Spleen (tissue), 3 donors: ENCODE measurements at regions not wholly inside any gene's neighbourhood (a gene's known extent, or its start where the extent isn't known, plus 50 kb on each side); places are given as distances from the start of the nearest gene placed in this dataset.

ENCODE experiments used
- POLR2A ChIP-seq, 3 donors: fragments of 450-650 bp; IDR thresholded peaks; one replicate each; pipeline ENCODE4 v1.5.1; 2017; ENCODE audit warnings: antibody characterized with exemption in 3 of 3, mild to moderate bottlenecking in 1 of 3
- POLR2AphosphoS5 ChIP-seq, 3 donors: sonication (generic); formaldehyde crosslinking; IDR thresholded peaks; one replicate each; pipeline ENCODE4 v1.5.1; 2017; ENCODE audit warnings: antibody characterized with exemption in 3 of 3

DNA sequence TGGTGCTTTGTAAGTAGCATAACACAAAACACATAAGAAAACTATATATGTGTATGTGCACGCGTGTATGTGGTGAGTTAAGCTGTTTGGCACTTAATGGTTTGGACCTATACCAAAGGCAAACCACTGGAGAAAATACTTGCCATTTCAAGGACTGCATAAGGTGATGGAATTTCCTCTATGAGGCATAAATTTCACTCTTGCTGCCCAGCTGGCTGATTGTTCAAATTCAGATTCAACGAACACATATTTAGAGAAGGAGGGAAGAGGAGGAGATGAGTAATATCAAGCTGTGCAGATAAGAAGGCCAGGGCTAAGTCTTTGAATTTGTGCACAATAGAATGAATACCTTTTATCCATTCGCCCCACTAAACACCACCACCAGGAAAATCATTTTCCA, 470.6 kb upstream of the MPDZ start:
- no peak for TF ChIP-seq POLR2A (IDR thresholded peaks at IDR 0.05)
- TF ChIP-seq POLR2AphosphoS5 (IDR thresholded peaks at IDR 0.05) = no peak
